ENCODE measurements at regions not wholly inside any gene's neighbourhood (a gene's known extent, or its start where the extent isn't known, plus 50 kb on each side); places are given as distances from the start of the nearest gene placed in this dataset.

DNA sequence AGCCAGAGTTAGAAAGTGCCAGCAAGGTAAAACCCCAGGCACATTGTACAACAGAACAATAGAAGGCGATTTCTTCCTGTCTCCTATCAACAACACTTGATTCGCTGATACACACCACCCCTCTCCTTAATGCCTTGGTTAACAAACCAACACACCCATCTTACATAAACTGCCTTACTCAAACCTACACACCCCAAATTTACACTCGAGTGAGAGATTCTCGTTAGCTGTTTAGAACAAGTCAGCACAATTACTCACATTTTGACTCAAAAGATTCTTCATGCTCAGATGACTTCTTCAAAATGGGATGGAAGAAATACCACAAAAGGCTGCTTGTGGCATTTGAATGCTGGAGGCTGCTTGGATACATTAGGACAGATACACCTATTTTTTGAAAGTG is 80.0 kb upstream of the FOXQ1 start:
- H3K9me3 ChIP-seq (ENCODE audit: insufficient read depth, low read length): no peaks in the 10 kb centered on the region
- H3K9ac ChIP-seq (ENCODE audit: low read length): no peak overlapping the region
- H2AFZ ChIP-seq (ENCODE audit: low read depth, low read length): no peak overlapping the region
- peaks cover 27% of the 10 kb centered on the region for H3K27me3 ChIP-seq (ENCODE audit: low read depth, low read length)
- TF ChIP-seq EZH2phosphoT487 (IDR thresholded peaks at IDR 0.05; ENCODE audit: low read depth): no peak
- TF ChIP-seq, protein P1, sequence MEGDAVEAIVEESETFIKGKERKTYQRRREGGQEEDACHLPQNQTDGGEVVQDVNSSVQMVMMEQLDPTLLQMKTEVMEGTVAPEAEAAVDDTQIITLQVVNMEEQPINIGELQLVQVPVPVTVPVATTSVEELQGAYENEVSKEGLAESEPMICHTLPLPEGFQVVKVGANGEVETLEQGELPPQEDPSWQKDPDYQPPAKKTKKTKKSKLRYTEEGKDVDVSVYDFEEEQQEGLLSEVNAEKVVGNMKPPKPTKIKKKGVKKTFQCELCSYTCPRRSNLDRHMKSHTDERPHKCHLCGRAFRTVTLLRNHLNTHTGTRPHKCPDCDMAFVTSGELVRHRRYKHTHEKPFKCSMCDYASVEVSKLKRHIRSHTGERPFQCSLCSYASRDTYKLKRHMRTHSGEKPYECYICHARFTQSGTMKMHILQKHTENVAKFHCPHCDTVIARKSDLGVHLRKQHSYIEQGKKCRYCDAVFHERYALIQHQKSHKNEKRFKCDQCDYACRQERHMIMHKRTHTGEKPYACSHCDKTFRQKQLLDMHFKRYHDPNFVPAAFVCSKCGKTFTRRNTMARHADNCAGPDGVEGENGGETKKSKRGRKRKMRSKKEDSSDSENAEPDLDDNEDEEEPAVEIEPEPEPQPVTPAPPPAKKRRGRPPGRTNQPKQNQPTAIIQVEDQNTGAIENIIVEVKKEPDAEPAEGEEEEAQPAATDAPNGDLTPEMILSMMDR (IDR thresholded peaks at IDR 0.05; ENCODE audit: low read depth, low read length): no peak
- H3K79me2 ChIP-seq (ENCODE audit: low read length): no peaks in the 10 kb centered on the region
- no peak overlapping the region for H3K27ac ChIP-seq (ENCODE audit: low read length)
- no peak overlapping the region for H3K4me2 ChIP-seq (ENCODE audit: low read length)
- H4K20me1 ChIP-seq (ENCODE audit: insufficient read depth, low read length): no peaks in the 10 kb centered on the region
- no peak overlapping the region for H3K4me3 ChIP-seq (ENCODE audit: low read length)
- H3K36me3 ChIP-seq (replicated peaks; ENCODE audit: low read depth, low read length): no peaks in the 10 kb centered on the region
- no peaks in the 10 kb centered on the region for H3K4me1 ChIP-seq (ENCODE audit: low read length)

DNA sequence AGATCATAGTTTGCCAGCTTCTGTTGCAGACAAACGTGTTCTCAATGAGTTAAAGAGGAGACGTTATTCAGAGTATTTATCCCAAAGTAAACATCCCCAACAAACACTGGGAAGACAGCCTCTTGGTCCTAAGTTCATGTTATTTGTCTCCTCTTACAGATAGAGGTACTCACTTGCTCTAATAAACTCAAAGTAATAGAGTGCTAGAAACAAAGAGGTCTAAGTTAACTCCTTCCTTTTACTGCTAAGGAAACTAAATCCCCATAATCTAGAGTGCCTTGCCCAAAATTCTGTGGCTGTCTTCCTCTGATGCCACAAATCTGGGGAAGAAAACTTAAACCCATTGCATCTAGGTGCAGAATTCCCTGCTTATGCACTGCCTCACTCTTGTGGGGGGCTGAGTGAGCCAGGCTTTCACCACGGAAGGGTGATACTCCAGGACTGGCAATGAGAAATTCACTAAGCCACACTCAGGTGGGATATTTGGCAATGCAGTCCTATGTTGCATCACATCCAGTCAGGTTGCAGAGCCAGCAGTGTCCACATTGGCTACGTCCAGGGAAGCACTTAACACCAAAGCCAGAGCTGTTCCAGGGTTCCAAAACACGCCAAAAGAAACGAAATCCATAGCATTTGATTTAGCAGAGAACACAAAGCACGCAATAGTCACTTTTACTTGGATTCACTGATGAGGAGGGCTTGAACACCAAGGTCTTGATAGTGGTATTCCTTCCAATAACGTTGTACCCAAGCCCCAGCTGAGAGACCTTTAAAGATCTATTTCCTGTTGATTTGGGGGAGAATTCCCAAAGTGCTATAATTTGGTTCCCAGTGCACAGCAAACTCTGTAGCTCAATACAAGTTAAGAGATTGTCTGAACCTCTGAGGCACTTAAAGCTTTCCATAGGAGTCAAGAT is 81.0 kb upstream of the FOXQ1 start:
- H2AFZ ChIP-seq (ENCODE audit: low read depth, low read length): no peak overlapping the region
- no peaks in the 10 kb centered on the region for H4K20me1 ChIP-seq (ENCODE audit: insufficient read depth, low read length)
- peaks cover 27% of the 10 kb centered on the region for H3K27me3 ChIP-seq (ENCODE audit: low read depth, low read length)
- no peaks in the 10 kb centered on the region for H3K79me2 ChIP-seq (ENCODE audit: low read length)
- H3K9me3 ChIP-seq (ENCODE audit: insufficient read depth, low read length): no peaks in the 10 kb centered on the region
- H3K4me1 ChIP-seq (ENCODE audit: low read length): no peaks in the 10 kb centered on the region
- no peak overlapping the region for H3K4me3 ChIP-seq (ENCODE audit: low read length)
- no peak for TF ChIP-seq EZH2phosphoT487 (IDR thresholded peaks at IDR 0.05; ENCODE audit: low read depth)
- TF ChIP-seq, protein P1 (IDR thresholded peaks at IDR 0.05; ENCODE audit: low read depth, low read length): no peak
- no peak overlapping the region for H3K9ac ChIP-seq (ENCODE audit: low read length)
- H3K27ac ChIP-seq (ENCODE audit: low read length): no peak overlapping the region
- no peak overlapping the region for H3K4me2 ChIP-seq (ENCODE audit: low read length)
- no peaks in the 10 kb centered on the region for H3K36me3 ChIP-seq (replicated peaks; ENCODE audit: low read depth, low read length)

DNA sequence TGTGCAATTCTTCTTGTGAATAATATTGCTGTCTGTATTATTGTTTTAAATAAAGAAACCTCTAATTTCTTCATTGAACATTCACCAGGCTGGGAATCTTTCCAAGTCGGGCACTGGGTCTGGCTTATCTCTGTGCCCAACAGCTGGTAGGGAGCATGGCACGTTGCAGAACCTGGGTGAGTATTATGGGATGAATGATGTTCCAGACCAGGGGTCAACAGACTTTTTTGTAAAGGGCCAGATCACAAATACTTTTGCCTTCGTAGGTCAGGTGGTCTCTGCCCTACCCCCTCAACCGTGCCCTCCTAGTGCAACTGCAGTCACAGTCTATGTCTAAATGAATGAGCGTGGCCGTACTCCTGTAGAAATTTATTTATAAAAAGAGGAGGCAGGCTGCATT is 81.6 kb upstream of the FOXQ1 start:
- Histone ChIP-seq H3K4me3 (ENCODE audit: low read length) (no peak overlapping the region), H3K27ac (ENCODE audit: low read length) (no peak overlapping the region), H2AFZ (ENCODE audit: low read depth, low read length) (no peak overlapping the region), H4K20me1 (ENCODE audit: insufficient read depth, low read length) (no peaks in the 10 kb centered on the region), H3K4me1 (ENCODE audit: low read length) (no peaks in the 10 kb centered on the region), H3K36me3 (replicated peaks; ENCODE audit: low read depth, low read length) (no peaks in the 10 kb centered on the region), H3K9ac (ENCODE audit: low read length) (no peak overlapping the region), H3K4me2 (ENCODE audit: low read length) (no peak overlapping the region), H3K27me3 (ENCODE audit: low read depth, low read length) (peaks cover 27% of the 10 kb centered on the region), H3K79me2 (ENCODE audit: low read length) (no peaks in the 10 kb centered on the region), H3K9me3 (ENCODE audit: insufficient read depth, low read length) (no peaks in the 10 kb centered on the region)
- TF ChIP-seq, protein P1 (IDR thresholded peaks at IDR 0.05; ENCODE audit: low read depth, low read length): no peak
- TF ChIP-seq EZH2phosphoT487 (IDR thresholded peaks at IDR 0.05; ENCODE audit: low read depth): no peak

DNA sequence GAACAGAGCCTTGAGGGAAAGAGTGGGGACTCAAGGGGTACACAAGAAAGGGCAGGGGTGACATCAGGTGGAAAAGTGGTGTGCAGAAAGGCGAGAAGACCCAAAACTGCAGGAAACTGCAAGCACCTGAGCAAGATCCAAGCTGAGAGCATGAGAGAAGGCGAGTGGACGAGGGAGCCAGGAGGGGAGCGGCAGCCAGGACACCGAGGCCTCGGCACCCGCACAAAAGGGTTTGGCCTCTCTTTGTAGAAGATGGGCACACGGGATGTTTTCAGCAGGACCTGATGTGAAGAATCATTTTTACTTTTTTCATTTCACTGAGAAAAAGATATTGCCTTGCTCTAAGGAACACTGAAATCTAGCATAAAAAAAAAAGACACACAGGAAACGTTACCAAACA is 82.1 kb upstream of the FOXQ1 start:
- Histone ChIP-seq H3K27ac (ENCODE audit: low read length) (no peak overlapping the region), H3K4me1 (ENCODE audit: low read length) (no peaks in the 10 kb centered on the region), H2AFZ (ENCODE audit: low read depth, low read length) (no peak overlapping the region), H3K9me3 (ENCODE audit: insufficient read depth, low read length) (no peaks in the 10 kb centered on the region), H3K9ac (ENCODE audit: low read length) (no peak overlapping the region), H3K27me3 (ENCODE audit: low read depth, low read length) (peaks cover 27% of the 10 kb centered on the region), H3K36me3 (replicated peaks; ENCODE audit: low read depth, low read length) (no peaks in the 10 kb centered on the region), H3K79me2 (ENCODE audit: low read length) (no peaks in the 10 kb centered on the region), H3K4me2 (ENCODE audit: low read length) (no peak overlapping the region), H3K4me3 (ENCODE audit: low read length) (no peak overlapping the region), H4K20me1 (ENCODE audit: insufficient read depth, low read length) (no peaks in the 10 kb centered on the region)
- TF ChIP-seq, protein P1 (IDR thresholded peaks at IDR 0.05; ENCODE audit: low read depth, low read length): no peak
- TF ChIP-seq EZH2phosphoT487 (IDR thresholded peaks at IDR 0.05; ENCODE audit: low read depth): no peak
